Activated T-cell treated with anti-CD3 and anti-CD28 coated beads, Interleukin-2, amount 50 U/mL, for 72 hours (primary cell): ENCODE measurements at regions not wholly inside any gene's neighbourhood (a gene's known extent, or its start where the extent isn't known, plus 50 kb on each side); places are given as distances from the start of the nearest gene placed in this dataset.
"Not testable (repeated sequence)": the region's sequence is repeated elsewhere in the genome, so short reads cannot be mapped to it uniquely, and the experiment has no call there.

Experiments used
- ATAC-seq, 2 donors: fragments of 150-1000 bp; cut with Tn5 transposase; replicated peaks in 1 of 2; 2 replicates each; pipeline ENCODE4 v1.10.0; 2021; ENCODE audit warnings: moderate library complexity in 2 of 2, mild to moderate bottlenecking in 1 of 2
- DNase-seq, 2 donors: peaks; one replicate each; pipeline ENCODE4 v3.0.0; 2021 to 2022; ENCODE audit warnings: mixed read lengths in 1 of 2
- H3K27ac Mint-ChIP-seq: one replicate; pipeline ENCODE4 v1.8.0; 2022; ENCODE audit warnings: mild to moderate bottlenecking, moderate library complexity, mixed read lengths
- H3K27me3 Mint-ChIP-seq: one replicate; pipeline ENCODE4 v1.8.0; 2022; ENCODE audit warnings: low read depth, mixed read lengths
- H3K36me3 Mint-ChIP-seq, 2 donors: one replicate each; pipeline ENCODE4 v1.8.0; 2022; ENCODE audit warnings: mixed read lengths in 2 of 2, mild to moderate bottlenecking in 1 of 2; ENCODE audit not compliant: insufficient read depth in 2 of 2
- H3K4me1 Mint-ChIP-seq: one replicate; pipeline ENCODE4 v1.8.0; 2022; ENCODE audit warnings: low read depth, mixed read lengths
- H3K4me3 Mint-ChIP-seq, 2 donors: one replicate each; pipeline ENCODE4 v1.8.0; 2022; ENCODE audit warnings: mild to moderate bottlenecking in 2 of 2, mixed read lengths in 2 of 2, moderate library complexity in 2 of 2
- H3K9me3 Mint-ChIP-seq, 2 donors: one replicate each; pipeline ENCODE4 v1.8.0; 2022; ENCODE audit warnings: mixed read lengths in 2 of 2

- H3K4me3 Mint-ChIP-seq, result no peak overlapping the region
- ATAC-seq, result no peak
- no peaks in the 10 kb centered on the region for H3K27me3 Mint-ChIP-seq
- H3K27ac Mint-ChIP-seq, result no peak overlapping the region
- H3K9me3 Mint-ChIP-seq, result no peaks in the 10 kb centered on the region
- no peak for DNase-seq
- H3K4me1 Mint-ChIP-seq, result no peaks in the 10 kb centered on the region
- H3K36me3 Mint-ChIP-seq, result no peaks in the 10 kb centered on the region
Observed at GRCh38 chr6:104459543-104459942, 400.2 kb downstream of the HACE1 start.

DNA sequence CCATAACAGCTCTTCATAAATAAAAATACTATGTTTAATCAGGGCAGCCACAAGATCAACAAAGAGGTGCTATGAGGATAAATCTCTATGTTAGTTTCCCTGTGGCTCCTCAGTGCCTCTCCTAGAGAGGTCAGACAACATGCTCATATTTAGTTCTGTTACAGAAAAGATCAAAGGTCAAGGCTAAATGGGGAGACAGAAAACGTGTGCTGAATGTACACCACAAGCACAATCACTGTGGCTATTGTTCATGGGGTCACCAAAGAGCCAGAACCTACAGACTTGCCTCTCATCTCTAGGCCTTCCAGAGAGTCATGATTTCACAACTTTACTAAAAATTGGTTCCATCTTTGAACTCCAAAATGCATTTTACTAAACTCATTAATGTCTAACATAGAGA is 409.8 kb downstream of the HACE1 start:
- DNase-seq (no peak), ATAC-seq (no peak)
- no peaks in the 10 kb centered on the region for H3K4me1 Mint-ChIP-seq
- H3K27ac Mint-ChIP-seq, result no peak overlapping the region
- H3K9me3 Mint-ChIP-seq, result no peaks in the 10 kb centered on the region
- H3K4me3 Mint-ChIP-seq, result no peak overlapping the region
- H3K27me3 Mint-ChIP-seq, result no peaks in the 10 kb centered on the region
- H3K36me3 Mint-ChIP-seq, result no peaks in the 10 kb centered on the region

GRCh38 chr6:104446101-104447080 is 413.3 kb downstream of the HACE1 start:
- H3K27me3 Mint-ChIP-seq, H3K27ac Mint-ChIP-seq, H3K9me3 Mint-ChIP-seq, H3K36me3 Mint-ChIP-seq, H3K4me3 Mint-ChIP-seq, ATAC-seq, DNase-seq, H3K4me1 Mint-ChIP-seq: not testable (repeated sequence)

GRCh38 chr6:104434519-104434918 is 425.2 kb downstream of the HACE1 start:
- ATAC-seq (no peak), DNase-seq (no peak)
- H3K27ac Mint-ChIP-seq, result no peak overlapping the region
- peaks cover 3 to 7% of the 10 kb centered on the region in 2 donors for H3K9me3 Mint-ChIP-seq
- no peaks in the 10 kb centered on the region for H3K4me1 Mint-ChIP-seq
- peaks cover 0 to 1% of the 10 kb centered on the region in 2 donors for H3K36me3 Mint-ChIP-seq
- H3K4me3 Mint-ChIP-seq, result no peak overlapping the region
- H3K27me3 Mint-ChIP-seq, result no peaks in the 10 kb centered on the region

GRCh38 chr6:104431096-104431495 is 428.6 kb downstream of the HACE1 start:
- no peak overlapping the region for H3K4me3 Mint-ChIP-seq
- H3K27ac Mint-ChIP-seq, result no peak overlapping the region
- H3K36me3 Mint-ChIP-seq, result peaks cover 0 to 2% of the 10 kb centered on the region in 2 donors
- no peaks in the 10 kb centered on the region for H3K27me3 Mint-ChIP-seq
- no peaks in the 10 kb centered on the region for H3K4me1 Mint-ChIP-seq
- H3K9me3 Mint-ChIP-seq, result peaks cover 4 to 7% of the 10 kb centered on the region in 2 donors
- no peak for DNase-seq
- no peak for ATAC-seq

- Mint-ChIP-seq H3K4me3 (no peak overlapping the region), H3K9me3 (peaks cover 9 to 10% of the 10 kb centered on the region in 2 donors), H3K27me3 (no peaks in the 10 kb centered on the region), H3K4me1 (no peaks in the 10 kb centered on the region), H3K27ac (no peak overlapping the region), H3K36me3 (peaks cover 0 to 2% of the 10 kb centered on the region in 2 donors)
- DNase-seq (no peak), ATAC-seq (no peak)
Observed at GRCh38 chr6:104428184-104428583, 431.5 kb downstream of the HACE1 start.

DNA sequence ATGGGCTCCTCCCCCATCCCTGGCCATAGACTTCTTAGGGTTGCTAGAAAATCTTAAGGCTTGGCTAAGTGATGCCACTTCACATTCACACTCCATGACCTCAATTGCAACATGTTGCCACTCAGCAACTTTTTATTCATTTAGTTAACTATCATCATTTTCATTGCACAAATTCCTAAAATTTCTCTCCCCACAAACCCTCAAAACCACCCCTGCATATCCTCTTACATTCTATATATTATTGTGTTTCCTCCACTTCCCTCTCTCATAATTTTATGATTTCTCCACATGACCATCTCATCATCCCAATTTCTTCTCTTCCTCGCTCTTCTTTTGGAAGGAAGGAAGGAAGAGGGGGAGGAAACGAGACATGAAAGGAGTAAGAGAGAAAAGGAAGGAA is 436.0 kb downstream of the HACE1 start:
- Mint-ChIP-seq H3K4me1 (no peaks in the 10 kb centered on the region), H3K36me3 (no peaks in the 10 kb centered on the region), H3K27ac (no peak overlapping the region), H3K9me3 (peaks cover 2 to 11% of the 10 kb centered on the region in 2 donors), H3K27me3 (no peaks in the 10 kb centered on the region), H3K4me3 (no peak overlapping the region)
- ATAC-seq, result no peak
- no peak for DNase-seq

- no peak overlapping the region for H3K27ac Mint-ChIP-seq
- H3K27me3 Mint-ChIP-seq, result no peaks in the 10 kb centered on the region
- peaks cover 4 to 11% of the 10 kb centered on the region in 2 donors for H3K9me3 Mint-ChIP-seq
- H3K4me1 Mint-ChIP-seq, result no peaks in the 10 kb centered on the region
- DNase-seq (no peak), ATAC-seq (no peak)
- H3K36me3 Mint-ChIP-seq, result no peaks in the 10 kb centered on the region
- H3K4me3 Mint-ChIP-seq, result no peak overlapping the region
Observed at GRCh38 chr6:104421650-104422049, 438.1 kb downstream of the HACE1 start.

DNA sequence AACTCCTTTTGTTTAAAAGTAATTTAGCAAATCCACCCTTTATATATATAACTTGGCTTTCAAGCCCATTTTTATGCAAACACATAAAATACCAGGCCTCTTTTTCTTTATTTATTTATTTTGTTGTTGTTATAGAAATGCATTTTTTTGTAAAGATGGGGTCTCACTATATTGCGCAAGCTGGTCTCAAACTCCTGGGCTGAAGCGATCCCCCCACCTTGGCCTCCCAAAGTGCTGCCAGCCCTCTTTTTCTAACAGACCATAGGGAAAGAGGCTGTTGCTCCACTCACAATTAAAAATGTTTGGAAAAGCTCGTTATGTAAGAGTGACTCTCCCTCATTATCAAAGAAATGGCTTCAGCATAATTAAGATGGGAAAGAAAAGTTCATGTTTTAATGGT is 440.9 kb downstream of the HACE1 start:
- no peak for DNase-seq
- no peaks in the 10 kb centered on the region for H3K36me3 Mint-ChIP-seq
- no peak overlapping the region for H3K4me3 Mint-ChIP-seq
- no peaks in the 10 kb centered on the region for H3K27me3 Mint-ChIP-seq
- H3K9me3 Mint-ChIP-seq, result peaks cover 2 to 7% of the 10 kb centered on the region in 2 donors
- no peak for ATAC-seq
- H3K27ac Mint-ChIP-seq, result no peak overlapping the region
- H3K4me1 Mint-ChIP-seq, result no peaks in the 10 kb centered on the region

- ATAC-seq, result peak; percentile 47 to 79
- no peak overlapping the region for H3K27ac Mint-ChIP-seq
- no peaks in the 10 kb centered on the region for H3K27me3 Mint-ChIP-seq
- H3K9me3 Mint-ChIP-seq, result peaks cover 2 to 4% of the 10 kb centered on the region in 2 donors
- H3K4me1 Mint-ChIP-seq, result no peaks in the 10 kb centered on the region
- no peak for DNase-seq
- no peak overlapping the region for H3K4me3 Mint-ChIP-seq
- H3K36me3 Mint-ChIP-seq, result no peaks in the 10 kb centered on the region
Observed at GRCh38 chr6:104418125-104418524, 441.6 kb downstream of the HACE1 start.

- DNase-seq (no peak), ATAC-seq (no peak)
- Mint-ChIP-seq H3K9me3 (peaks cover 0 to 2% of the 10 kb centered on the region in 2 donors), H3K4me3 (no peak overlapping the region), H3K27ac (no peak overlapping the region), H3K4me1 (no peaks in the 10 kb centered on the region), H3K27me3 (no peaks in the 10 kb centered on the region), H3K36me3 (no peaks in the 10 kb centered on the region)
Observed at GRCh38 chr6:104414723-104415122, 445.0 kb downstream of the HACE1 start.

DNA sequence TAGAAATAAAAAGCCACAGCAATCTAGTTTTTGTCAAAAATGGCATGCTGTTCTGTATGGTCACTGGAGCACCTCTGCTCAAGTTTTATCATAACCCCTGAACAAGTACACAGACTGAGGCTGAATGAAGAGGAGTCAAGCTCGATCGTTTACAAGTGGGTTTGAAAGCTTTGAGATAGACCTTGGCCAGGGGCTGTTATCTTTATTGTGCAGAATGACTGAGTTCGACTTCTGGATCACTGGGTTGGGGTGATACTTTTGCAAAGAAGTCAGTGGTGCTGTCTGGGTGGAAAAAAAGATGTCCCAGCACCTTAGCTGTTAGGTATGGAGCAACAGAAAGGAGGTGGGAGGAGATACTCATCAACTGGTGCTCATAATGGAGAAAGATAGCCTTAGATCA is 446.0 kb downstream of the HACE1 start:
- DNase-seq (no peak), ATAC-seq (no peak)
- Mint-ChIP-seq H3K9me3 (peaks cover 0 to 2% of the 10 kb centered on the region in 2 donors), H3K27ac (no peak overlapping the region), H3K4me3 (no peak overlapping the region), H3K4me1 (no peaks in the 10 kb centered on the region), H3K36me3 (no peaks in the 10 kb centered on the region), H3K27me3 (no peaks in the 10 kb centered on the region)

DNA sequence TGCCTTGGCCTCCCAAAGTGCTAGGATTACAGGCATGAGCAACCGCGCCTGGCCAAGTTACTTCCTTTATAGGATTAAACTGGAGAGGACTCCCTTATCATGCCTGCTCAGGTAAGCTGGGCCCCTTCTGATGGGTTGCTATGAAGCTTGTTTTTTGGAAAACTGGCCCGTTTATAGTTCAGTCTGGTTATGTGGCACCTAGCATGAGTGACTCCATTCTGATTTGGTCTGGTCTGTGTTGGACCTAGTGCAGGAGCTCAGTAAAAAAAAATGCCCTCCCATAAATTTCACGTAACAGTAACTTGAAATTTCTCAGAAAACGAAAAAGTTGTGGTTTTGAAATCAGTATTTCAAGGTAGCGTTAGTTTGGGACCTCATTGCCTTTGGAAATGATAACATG is 448.4 kb downstream of the HACE1 start:
- no peaks in the 10 kb centered on the region for H3K9me3 Mint-ChIP-seq
- no peaks in the 10 kb centered on the region for H3K36me3 Mint-ChIP-seq
- no peak overlapping the region for H3K4me3 Mint-ChIP-seq
- H3K27me3 Mint-ChIP-seq, result no peaks in the 10 kb centered on the region
- DNase-seq (no peak), ATAC-seq (peak in 1 of 2 donors; percentile 17)
- no peaks in the 10 kb centered on the region for H3K4me1 Mint-ChIP-seq
- H3K27ac Mint-ChIP-seq, result no peak overlapping the region

DNA sequence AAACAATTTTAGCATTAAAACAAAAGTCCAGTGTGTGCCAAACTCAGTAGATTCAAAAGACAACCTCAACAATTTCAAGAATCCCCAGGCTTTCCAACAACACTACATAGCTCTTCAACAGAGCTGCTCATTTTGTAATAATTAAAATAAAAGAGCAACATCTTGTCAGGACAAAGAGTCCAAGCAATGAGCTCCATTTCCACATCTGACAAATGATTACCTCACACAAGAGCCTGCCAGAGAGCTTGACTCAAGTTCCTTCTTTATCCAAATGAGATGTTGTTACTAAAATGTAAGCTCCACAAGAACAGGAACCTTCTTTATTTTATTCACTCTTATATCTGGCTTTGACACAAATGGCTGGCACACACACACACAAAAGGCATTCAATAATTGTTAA is 449.8 kb downstream of the HACE1 start:
- Mint-ChIP-seq H3K9me3 (peaks cover 0 to under 1% of the 10 kb centered on the region in 2 donors), H3K4me1 (no peaks in the 10 kb centered on the region), H3K36me3 (no peaks in the 10 kb centered on the region), H3K27ac (no peak overlapping the region), H3K27me3 (no peaks in the 10 kb centered on the region), H3K4me3 (no peak overlapping the region)
- no peak for DNase-seq
- ATAC-seq, result no peak
